Esophagus muscularis mucosa (tissue), 3 donors: ENCODE measurements at regions not wholly inside any gene's neighbourhood (a gene's known extent, or its start where the extent isn't known, plus 50 kb on each side); places are given as distances from the start of the nearest gene placed in this dataset.
"Not testable (repeated sequence)": the region's sequence is repeated elsewhere in the genome, so short reads cannot be mapped to it uniquely, and the experiment has no call there.

Source experiments
- CTCF ChIP-seq, 3 experiments: fragments of 200-600 bp in 2 of 3; fragments of 450-650 bp in 1 of 3; sonication (generic) in 2 of 3; IDR thresholded peaks; one replicate each; pipeline ENCODE4 v1.5.1; 2017 to 2019; ENCODE audit warnings: antibody characterized with exemption in 3 of 3, mild to moderate bottlenecking in 2 of 3, moderate library complexity in 1 of 3
- POLR2AphosphoS5 ChIP-seq, 2 donors: sonication (generic); formaldehyde crosslinking; IDR thresholded peaks; one replicate each; pipeline ENCODE4 v1.6.1; 2017; ENCODE audit warnings: antibody characterized with exemption in 2 of 2

- TF ChIP-seq CTCF, POLR2AphosphoS5 (IDR thresholded peaks at IDR 0.05): not testable (repeated sequence)
Measured at GRCh38 chr14:106738598-106739258, 1212.3 kb downstream of the TMEM121 start.
